Hepatocyte (in vitro differentiated cells): ENCODE measurements at regions not wholly inside any gene's neighbourhood (a gene's known extent, or its start where the extent isn't known, plus 50 kb on each side); places are given as distances from the start of the nearest gene placed in this dataset.
A peak's percentile ranks its signal among the peaks of the same experiment; 100 is the strongest.

Experiments used
- DNase-seq: peaks from one replicate; pipeline ENCODE4 v3.0.0-alpha.2; 2016; ENCODE audit warnings: low spot score
- H2AFZ ChIP-seq: fragments of 200-600 bp; sonication (generic); 2 replicates; pipeline ENCODE4 v1.6.0; 2016; ENCODE audit warnings: antibody characterized with exemption, mild to moderate bottlenecking
- H3K27ac ChIP-seq: fragments of 200-600 bp; sonication (generic); 2 replicates; pipeline ENCODE4 v1.5.1; 2016; ENCODE audit warnings: mild to moderate bottlenecking
- H3K27me3 ChIP-seq: fragments of 200-600 bp; sonication (generic); 2 replicates; pipeline ENCODE4 v1.6.1; 2016
- H3K36me3 ChIP-seq: fragments of 200-600 bp; sonication (generic); replicated peaks from 2 replicates; pipeline ENCODE4 v1.5.1; 2016; ENCODE audit warnings: low read depth; ENCODE audit not compliant: insufficient read depth
- H3K4me1 ChIP-seq: fragments of 200-600 bp; sonication (generic); 2 replicates; pipeline ENCODE4 v1.5.1; 2016; ENCODE audit warnings: mild to moderate bottlenecking, moderate library complexity; ENCODE audit not compliant: insufficient read depth
- H3K4me2 ChIP-seq: fragments of 200-600 bp; sonication (generic); 2 replicates; pipeline ENCODE4 v1.6.0; 2016
- H3K4me3 ChIP-seq: fragments of 200-600 bp; sonication (generic); 2 replicates; pipeline ENCODE4 v1.5.1; 2016; ENCODE audit warnings: mild to moderate bottlenecking
- H3K79me2 ChIP-seq: fragments of 200-600 bp; sonication (generic); 2 replicates; pipeline ENCODE4 v1.6.0; 2017; ENCODE audit warnings: mild to moderate bottlenecking
- H3K9me2 ChIP-seq: fragments of 200-600 bp; sonication (generic); replicated peaks from 2 replicates; pipeline ENCODE4 v1.6.0; 2017; ENCODE audit warnings: mild to moderate bottlenecking; ENCODE audit not compliant: insufficient read depth
- H3K9me3 ChIP-seq: fragments of 200-600 bp; sonication (generic); 2 replicates; pipeline ENCODE4 v1.5.1; 2016; ENCODE audit warnings: low read depth, mild to moderate bottlenecking
- H4K20me1 ChIP-seq: fragments of 200-600 bp; sonication (generic); 2 replicates; pipeline ENCODE4 v1.6.0; 2016; ENCODE audit warnings: mild to moderate bottlenecking; ENCODE audit not compliant: insufficient read depth, poor library complexity, severe bottlenecking
- EZH2 ChIP-seq: fragments of 200-600 bp; sonication (generic); IDR thresholded peaks from 2 replicates; pipeline ENCODE4 v1.6.1; 2016; ENCODE audit warnings: antibody characterized with exemption, mild to moderate bottlenecking, borderline replicate concordance
- EZH2phosphoT487 ChIP-seq: fragments of 200-600 bp; sonication (generic); IDR thresholded peaks from one replicate; pipeline ENCODE4 v1.6.1; 2018; ENCODE audit warnings: antibody characterized with exemption, mild to moderate bottlenecking, low read depth, moderate library complexity; ENCODE audit not compliant: unreplicated experiment, severe bottlenecking
- WGBS: methylation state at CpG from one replicate; pipeline ENCODE4 v1.1.6; 2016; ENCODE audit warnings: low lambda C conversion rate; ENCODE audit errors: missing lambda C conversion rate; 5-methylcytosine and 5-hydroxymethylcytosine counted together
- TF ChIP-seq, protein P1 (sequence below): fragments of 200-600 bp; sonication (generic); IDR thresholded peaks from 2 replicates; pipeline ENCODE4 v1.5.1; 2016; ENCODE audit warnings: antibody characterized with exemption, mild to moderate bottlenecking; ENCODE audit not compliant: poor library complexity

DNA sequence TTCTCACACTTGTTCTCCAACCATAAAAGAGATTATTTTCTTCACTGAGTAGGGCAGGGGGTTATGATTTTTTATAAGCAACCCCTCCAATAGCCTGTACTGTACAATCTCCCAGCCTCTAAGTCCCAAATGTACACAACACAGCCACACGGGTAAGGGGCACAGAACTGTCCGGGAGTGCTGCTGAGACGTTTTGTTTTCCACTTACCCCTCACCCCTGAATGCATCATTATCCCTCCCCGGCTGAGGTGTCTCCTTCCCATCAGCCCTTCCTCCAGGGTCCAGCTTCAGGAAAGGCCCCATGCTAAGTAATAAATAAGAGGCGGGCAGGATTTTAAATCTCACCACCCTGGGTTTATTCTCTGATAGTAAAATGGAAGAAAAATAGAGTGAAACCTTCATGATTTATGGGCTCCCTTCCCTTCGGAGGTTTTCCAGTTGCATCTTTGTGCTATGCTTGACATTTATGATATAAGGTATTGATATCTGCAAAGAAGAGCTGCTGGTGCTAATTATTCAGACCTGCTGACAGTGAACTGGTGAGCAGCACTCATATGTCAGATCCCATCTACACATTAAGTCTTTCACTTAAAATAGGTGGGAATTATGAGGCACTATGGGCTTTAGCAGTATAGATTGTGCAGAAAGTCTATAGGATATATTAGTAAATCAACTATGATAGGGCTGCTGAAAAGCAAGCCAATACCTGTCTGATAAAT is 67.2 kb upstream of the MEGF10 start:
- H3K4me1 ChIP-seq: no peaks in the 10 kb centered on the region
- TF ChIP-seq, protein P1, sequence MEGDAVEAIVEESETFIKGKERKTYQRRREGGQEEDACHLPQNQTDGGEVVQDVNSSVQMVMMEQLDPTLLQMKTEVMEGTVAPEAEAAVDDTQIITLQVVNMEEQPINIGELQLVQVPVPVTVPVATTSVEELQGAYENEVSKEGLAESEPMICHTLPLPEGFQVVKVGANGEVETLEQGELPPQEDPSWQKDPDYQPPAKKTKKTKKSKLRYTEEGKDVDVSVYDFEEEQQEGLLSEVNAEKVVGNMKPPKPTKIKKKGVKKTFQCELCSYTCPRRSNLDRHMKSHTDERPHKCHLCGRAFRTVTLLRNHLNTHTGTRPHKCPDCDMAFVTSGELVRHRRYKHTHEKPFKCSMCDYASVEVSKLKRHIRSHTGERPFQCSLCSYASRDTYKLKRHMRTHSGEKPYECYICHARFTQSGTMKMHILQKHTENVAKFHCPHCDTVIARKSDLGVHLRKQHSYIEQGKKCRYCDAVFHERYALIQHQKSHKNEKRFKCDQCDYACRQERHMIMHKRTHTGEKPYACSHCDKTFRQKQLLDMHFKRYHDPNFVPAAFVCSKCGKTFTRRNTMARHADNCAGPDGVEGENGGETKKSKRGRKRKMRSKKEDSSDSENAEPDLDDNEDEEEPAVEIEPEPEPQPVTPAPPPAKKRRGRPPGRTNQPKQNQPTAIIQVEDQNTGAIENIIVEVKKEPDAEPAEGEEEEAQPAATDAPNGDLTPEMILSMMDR: no peak
- no peak for TF ChIP-seq EZH2
- TF ChIP-seq EZH2phosphoT487: no peak
- no peak overlapping the region for H3K4me3 ChIP-seq
- no peaks in the 10 kb centered on the region for H3K79me2 ChIP-seq
- no peaks in the 10 kb centered on the region for H3K27me3 ChIP-seq
- no peaks in the 10 kb centered on the region for H3K36me3 ChIP-seq
- WGBS: 61% methylated on average over 6 of the region's 6 CpGs
- no peaks in the 10 kb centered on the region for H3K9me3 ChIP-seq
- no peak overlapping the region for H3K4me2 ChIP-seq
- H3K27ac ChIP-seq: no peak overlapping the region
- DNase-seq: no peak
- H2AFZ ChIP-seq: no peak overlapping the region
- H3K9me2 ChIP-seq: no peaks in the 10 kb centered on the region
- H4K20me1 ChIP-seq: no peaks in the 10 kb centered on the region

DNA sequence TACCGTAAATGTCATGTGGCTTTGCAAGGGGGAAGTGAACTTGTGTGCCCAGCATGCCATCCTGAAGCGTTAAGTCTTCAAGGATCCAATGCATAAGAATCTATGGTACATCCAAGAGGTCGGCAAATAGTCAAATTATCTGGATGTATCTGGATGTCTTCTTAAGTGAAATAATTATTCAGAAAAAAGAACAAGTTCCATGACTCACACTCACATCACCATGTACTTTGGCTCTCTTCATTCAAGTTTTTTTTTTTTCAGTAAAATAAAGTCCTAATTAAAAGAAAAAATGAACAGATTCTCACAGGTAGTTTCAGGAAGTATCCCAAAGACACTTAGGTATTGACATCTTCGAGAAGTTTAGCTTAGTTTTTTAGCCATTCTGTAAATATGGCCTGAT is 62.7 kb upstream of the MEGF10 start:
- H4K20me1 ChIP-seq: no peaks in the 10 kb centered on the region
- H3K9me3 ChIP-seq: no peaks in the 10 kb centered on the region
- no peaks in the 10 kb centered on the region for H3K79me2 ChIP-seq
- TF ChIP-seq EZH2phosphoT487: no peak
- TF ChIP-seq, protein P1: no peak
- no peak for TF ChIP-seq EZH2
- H3K9me2 ChIP-seq: no peaks in the 10 kb centered on the region
- H2AFZ ChIP-seq: no peak overlapping the region
- WGBS: 96% methylated on average over 4 of the region's 4 CpGs
- no peak overlapping the region for H3K4me2 ChIP-seq
- no peak for DNase-seq
- no peaks in the 10 kb centered on the region for H3K36me3 ChIP-seq
- H3K4me3 ChIP-seq: no peak overlapping the region
- H3K27me3 ChIP-seq: no peaks in the 10 kb centered on the region
- H3K4me1 ChIP-seq: no peaks in the 10 kb centered on the region
- H3K27ac ChIP-seq: no peak overlapping the region

DNA sequence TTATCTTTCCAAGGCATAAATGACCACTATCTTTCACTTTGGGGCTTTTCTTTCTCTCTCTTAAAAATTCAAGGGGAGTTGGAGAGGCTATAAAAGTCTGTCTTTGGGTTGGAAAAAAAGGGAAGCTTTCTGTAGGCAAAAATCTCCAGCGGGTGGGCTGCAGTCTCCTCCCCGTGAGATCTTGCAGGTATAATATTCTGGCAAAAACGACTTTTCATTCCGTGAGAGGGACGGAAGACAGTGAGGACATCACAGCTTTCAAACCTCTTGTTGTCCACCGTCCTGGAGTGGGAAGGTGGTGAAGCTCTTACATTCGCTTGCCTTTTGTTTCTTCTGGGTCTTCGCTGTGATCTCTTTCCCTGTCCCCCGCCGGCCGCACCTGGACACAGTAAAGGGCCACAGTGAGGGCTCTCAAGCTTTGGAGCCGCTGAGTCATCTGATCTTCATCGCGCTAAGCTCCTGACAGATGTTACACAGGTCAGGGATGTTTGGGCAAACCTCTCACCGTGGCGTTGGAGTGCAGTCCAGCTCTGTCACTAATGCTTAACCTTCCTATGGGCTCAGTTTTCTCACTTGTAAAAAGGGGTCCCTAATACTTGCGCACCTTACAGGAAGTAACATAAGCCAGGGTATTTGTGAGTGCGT is 61.9 kb upstream of the MEGF10 start:
- Histone ChIP-seq H3K36me3 (no peaks in the 10 kb centered on the region), H2AFZ (peak overlapping the region; percentile 90), H3K9me3 (no peaks in the 10 kb centered on the region), H3K79me2 (no peaks in the 10 kb centered on the region), H3K4me3 (no peak overlapping the region), H3K9me2 (no peaks in the 10 kb centered on the region), H4K20me1 (no peaks in the 10 kb centered on the region), H3K27me3 (no peaks in the 10 kb centered on the region), H3K4me1 (no peaks in the 10 kb centered on the region), H3K4me2 (peak overlapping the region; percentile 93), H3K27ac (no peak overlapping the region)
- peak; percentile 39 for DNase-seq
- 53% methylated on average over 18 of the region's 18 CpGs for WGBS
- TF ChIP-seq, protein P1: no peak
- TF ChIP-seq EZH2 (no peak), EZH2phosphoT487 (no peak)
